ENCODE measurements at regions not wholly inside any gene's neighbourhood (a gene's known extent, or its start where the extent isn't known, plus 50 kb on each side); places are given as distances from the start of the nearest gene placed in this dataset.

- no peak for DNase-seq (ENCODE audit: low read depth)
- no peak for TF ChIP-seq CTCF (conservative IDR thresholded peaks at IDR 0.05; ENCODE audit: low read depth, low read length)
- H3K4me3 ChIP-seq (ENCODE audit: low read depth, low read length) = no peak overlapping the region
Measured at GRCh38 chr18:38616306-38616705, 1050.7 kb upstream of the CELF4 start.

- DNase-seq (ENCODE audit: low read depth) = no peak
- TF ChIP-seq CTCF (conservative IDR thresholded peaks at IDR 0.05; ENCODE audit: low read depth, low read length) = no peak
- H3K4me3 ChIP-seq (ENCODE audit: low read depth, low read length) = no peak overlapping the region
Measured at GRCh38 chr18:38612904-38613303, 1047.3 kb upstream of the CELF4 start.

DNA sequence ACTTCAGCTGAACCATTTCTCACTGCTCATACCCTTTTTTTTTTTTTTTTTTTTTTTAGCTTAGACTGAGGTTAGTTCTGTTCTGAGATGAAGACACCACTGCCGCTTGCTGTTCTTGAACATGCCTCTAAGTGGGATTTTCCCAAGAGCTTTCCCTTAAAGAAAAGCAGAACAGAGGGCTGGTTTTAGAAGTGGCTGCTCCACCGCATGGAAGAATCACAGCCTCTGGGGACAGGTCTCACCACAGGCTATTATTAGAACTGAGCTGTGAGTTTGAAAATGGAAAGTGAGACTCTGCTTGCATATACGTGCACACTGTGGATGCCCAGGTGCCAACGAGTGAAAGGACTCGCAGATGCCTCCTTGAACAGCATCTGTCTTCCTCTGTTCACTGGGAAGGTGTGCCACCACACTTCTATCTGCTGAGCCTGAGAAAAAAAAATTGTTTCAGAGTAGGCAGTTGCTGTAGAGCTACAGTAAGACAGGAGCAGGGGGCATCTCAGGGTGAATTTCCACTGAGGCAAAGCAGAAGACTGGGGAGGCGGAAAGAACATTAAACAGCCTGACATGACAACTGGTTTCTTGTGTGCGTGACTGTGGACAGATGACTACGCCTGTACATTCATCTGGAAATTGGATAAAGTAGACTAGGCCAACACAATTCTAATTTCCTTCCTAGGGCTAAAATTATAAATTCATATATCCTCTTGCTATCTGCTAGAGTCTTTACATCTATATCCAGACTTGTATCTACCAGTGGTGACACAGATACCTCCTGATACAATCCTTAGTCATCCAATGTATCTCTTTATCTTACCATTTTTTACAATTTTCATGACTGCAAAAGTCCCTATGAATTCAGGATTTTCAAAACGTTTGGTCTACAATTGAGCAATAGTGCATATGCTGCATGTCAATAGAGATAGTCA, 1045.7 kb upstream of the CELF4 start:
- DNase-seq (ENCODE audit: low read depth) = no peak
- no peak overlapping the region for H3K4me3 ChIP-seq (ENCODE audit: low read depth, low read length)
- TF ChIP-seq CTCF (conservative IDR thresholded peaks at IDR 0.05; ENCODE audit: low read depth, low read length) = no peak

GRCh38 chr18:38606841-38607240, 1041.2 kb upstream of the CELF4 start:
- DNase-seq (ENCODE audit: low read depth) = no peak
- H3K4me3 ChIP-seq (ENCODE audit: low read depth, low read length) = no peak overlapping the region
- no peak for TF ChIP-seq CTCF (conservative IDR thresholded peaks at IDR 0.05; ENCODE audit: low read depth, low read length)

- no peak for TF ChIP-seq CTCF (conservative IDR thresholded peaks at IDR 0.05; ENCODE audit: low read depth, low read length)
- no peak overlapping the region for H3K4me3 ChIP-seq (ENCODE audit: low read depth, low read length)
- no peak for DNase-seq (ENCODE audit: low read depth)
Measured at GRCh38 chr18:38602341-38602740, 1036.7 kb upstream of the CELF4 start.

GRCh38 chr18:38587571-38587970, 1022.0 kb upstream of the CELF4 start:
- TF ChIP-seq CTCF (conservative IDR thresholded peaks at IDR 0.05; ENCODE audit: low read depth, low read length) = no peak
- no peak overlapping the region for H3K4me3 ChIP-seq (ENCODE audit: low read depth, low read length)
- DNase-seq (ENCODE audit: low read depth) = no peak

- DNase-seq (ENCODE audit: low read depth) = no peak
- TF ChIP-seq CTCF (conservative IDR thresholded peaks at IDR 0.05; ENCODE audit: low read depth, low read length) = no peak
- H3K4me3 ChIP-seq (ENCODE audit: low read depth, low read length) = no peak overlapping the region
Measured at GRCh38 chr18:38586327-38586726, 1020.7 kb upstream of the CELF4 start.
